ENCODE measurements at regions not wholly inside any gene's neighbourhood (a gene's known extent, or its start where the extent isn't known, plus 50 kb on each side); places are given as distances from the start of the nearest gene placed in this dataset.

- TF ChIP-seq CTCF (conservative IDR thresholded peaks at IDR 0.05) (no peak), ZFX (IDR thresholded peaks at IDR 0.05) (no peak)
These were observed 56.4 kb downstream of the RTP5 start for GRCh38 chr2:241925821-241926441.
